Body of pancreas (tissue), 4 donors: ENCODE measurements at regions not wholly inside any gene's neighbourhood (a gene's known extent, or its start where the extent isn't known, plus 50 kb on each side); places are given as distances from the start of the nearest gene placed in this dataset. TPM values are rescaled to one million over a fixed set of nuclear protein-coding genes. Genes with fewer than 3 reads are reported as not detected.

ENCODE experiments used
- ATAC-seq: fragments of 150-250 bp; one replicate; pipeline ENCODE4 v1.9.1; 2016
- DNase-seq, 4 donors: peaks; one replicate each; pipeline ENCODE4 v3.0.0-alpha.2; 2019
- H3K27ac ChIP-seq, 4 donors: fragments of 200-600 bp; sonication (generic); 1 replicate in 3 of 4; 2 replicates in 1 of 4; pipeline versions ENCODE4 v1.5.1 to v1.6.1; 2016 to 2019; ENCODE audit warnings: mild to moderate bottlenecking in 1 of 4, mixed read lengths in 1 of 4, moderate library complexity in 1 of 4
- H3K27me3 ChIP-seq, 2 donors: fragments of 200-600 bp; sonication (generic); one replicate each; pipeline ENCODE4 v1.6.0; 2016; ENCODE audit warnings: mild to moderate bottlenecking in 1 of 2
- H3K36me3 ChIP-seq, 2 donors: fragments of 200-600 bp; sonication (generic); replicated peaks in 1 of 2; 2 replicates each; pipeline ENCODE4 v1.5.1; 2016; ENCODE audit warnings: low read depth in 2 of 2; ENCODE audit not compliant: insufficient read depth in 1 of 2
- H3K4me1 ChIP-seq: fragments of 200-600 bp; sonication (generic); one replicate; pipeline ENCODE4 v1.6.0; 2016
- H3K4me3 ChIP-seq, 2 donors: fragments of 200-600 bp; sonication (generic); 1 replicate in 1 of 2; 2 replicates in 1 of 2; pipeline ENCODE4 v1.5.1; 2016 to 2019
- H3K9me3 ChIP-seq, 3 donors: fragments of 200-600 bp; sonication (generic); 1 replicate in 2 of 3; 2 replicates in 1 of 3; pipeline ENCODE4 v1.5.1; 2016
- POLR2A ChIP-seq, 3 donors: fragments of 450-650 bp; IDR thresholded peaks; one replicate each; pipeline ENCODE4 v1.6.1; 2016; ENCODE audit warnings: antibody characterized with exemption in 3 of 3, mild to moderate bottlenecking in 2 of 3
- WGBS, 2 donors: methylation state at CpG; one replicate each; pipeline ENCODE4 v1.1.5; 2017; 5-methylcytosine and 5-hydroxymethylcytosine counted together
- intact Hi-C: fragments of 100-400 bp; cut with DNase I; formaldehyde crosslinking; loops from one replicate; pipeline ENCODE4 v1.15.1; 2023
- small RNA-seq: library from RNA; depleted of rRNA; stranded (forward); fragments of <200 nt; gene quantifications from one replicate; pipeline ENCODE3, GENCODE V24; 2016
- TF ChIP-seq, protein P1 (sequence below), 7 experiments: fragments of 450-650 bp in 4 of 7; fragments of 200-600 bp in 3 of 7; sonication (generic) in 3 of 7; IDR thresholded peaks; one replicate each; pipeline ENCODE4 v1.5.1; 2016 to 2019; ENCODE audit warnings: antibody characterized with exemption in 7 of 7

DNA sequence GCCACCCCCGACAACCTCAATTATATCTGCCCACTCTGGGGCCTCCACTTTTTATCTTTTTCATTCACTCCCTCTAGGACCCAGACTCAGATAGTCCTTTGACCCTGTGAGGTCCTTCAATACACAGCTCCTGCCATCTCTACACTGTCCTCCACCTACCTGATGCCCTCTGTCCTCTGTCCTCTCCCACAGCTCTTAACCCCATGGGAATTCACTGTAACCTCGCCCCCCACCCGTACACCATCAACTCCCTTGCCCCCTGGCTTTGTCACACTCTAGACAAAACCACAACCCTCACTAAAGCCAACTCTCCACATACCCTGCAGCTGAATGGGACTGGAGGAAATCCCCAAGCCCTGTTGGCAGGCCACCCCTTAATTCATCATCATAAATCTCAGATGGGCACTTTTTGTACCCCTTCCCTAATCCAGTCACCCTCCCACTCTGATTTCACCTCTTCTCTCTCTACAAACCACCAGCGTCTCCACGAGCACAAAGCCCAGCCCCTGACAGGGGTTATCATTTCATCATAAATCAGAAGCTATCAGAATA, 52.3 kb upstream of the ENPP6 start:
- whole genome bisulfite sequencing, 2 donors, result 54 to 58% methylated on average over 5 of the region's 5 CpGs
- Histone ChIP-seq H3K27me3 (no peaks in the 10 kb centered on the region), H3K4me3 (no peak overlapping the region), H3K4me1 (no peaks in the 10 kb centered on the region), H3K27ac (no peak overlapping the region), H3K9me3 (no peaks in the 10 kb centered on the region), H3K36me3 (no peaks in the 10 kb centered on the region)
- no peak for TF ChIP-seq POLR2A (IDR thresholded peaks at IDR 0.05)
- TF ChIP-seq, protein P1, sequence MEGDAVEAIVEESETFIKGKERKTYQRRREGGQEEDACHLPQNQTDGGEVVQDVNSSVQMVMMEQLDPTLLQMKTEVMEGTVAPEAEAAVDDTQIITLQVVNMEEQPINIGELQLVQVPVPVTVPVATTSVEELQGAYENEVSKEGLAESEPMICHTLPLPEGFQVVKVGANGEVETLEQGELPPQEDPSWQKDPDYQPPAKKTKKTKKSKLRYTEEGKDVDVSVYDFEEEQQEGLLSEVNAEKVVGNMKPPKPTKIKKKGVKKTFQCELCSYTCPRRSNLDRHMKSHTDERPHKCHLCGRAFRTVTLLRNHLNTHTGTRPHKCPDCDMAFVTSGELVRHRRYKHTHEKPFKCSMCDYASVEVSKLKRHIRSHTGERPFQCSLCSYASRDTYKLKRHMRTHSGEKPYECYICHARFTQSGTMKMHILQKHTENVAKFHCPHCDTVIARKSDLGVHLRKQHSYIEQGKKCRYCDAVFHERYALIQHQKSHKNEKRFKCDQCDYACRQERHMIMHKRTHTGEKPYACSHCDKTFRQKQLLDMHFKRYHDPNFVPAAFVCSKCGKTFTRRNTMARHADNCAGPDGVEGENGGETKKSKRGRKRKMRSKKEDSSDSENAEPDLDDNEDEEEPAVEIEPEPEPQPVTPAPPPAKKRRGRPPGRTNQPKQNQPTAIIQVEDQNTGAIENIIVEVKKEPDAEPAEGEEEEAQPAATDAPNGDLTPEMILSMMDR (IDR thresholded peaks at IDR 0.05), result no peak
- no peak for ATAC-seq
- DNase-seq, result no peak
- intact Hi-C loops, result loop anchor here (5.0 kb wide), 1 partner anchor 272 kb away; no protein-coding TSS in a partner anchor

- Histone ChIP-seq H3K27ac (peak overlapping the region in 3 of 4 donors; percentile 4 to 72 (median 41)), H3K4me1 (no peaks in the 10 kb centered on the region), H3K27me3 (no peaks in the 10 kb centered on the region), H3K4me3 (no peak overlapping the region), H3K36me3 (no peaks in the 10 kb centered on the region), H3K9me3 (no peaks in the 10 kb centered on the region)
- DNase-seq (no peak), ATAC-seq (no peak)
- 61 to 65% methylated on average over 5 of the region's 5 CpGs for WGBS, 2 donors
- no peak for TF ChIP-seq POLR2A (IDR thresholded peaks at IDR 0.05)
- intact Hi-C loops, result loop anchor here (5.0 kb wide), 1 partner anchor 274 kb away; no protein-coding TSS in a partner anchor
Measured at GRCh38 chr4:184268584-184269160, 51.0 kb upstream of the ENPP6 start.

GRCh38 chr4:184267673-184268583, 50.3 kb upstream of the ENPP6 start:
- intact Hi-C loops, result loop anchor here (5.0 kb wide), 1 partner anchor 274 kb away; no protein-coding TSS in a partner anchor
- 63 to 70% methylated on average over 23 of the region's 23 CpGs for WGBS, 2 donors
- H3K4me3 ChIP-seq, result no peak overlapping the region

More at GRCh38 chr4:184267673-184268583, 50.3 kb upstream of the ENPP6 start:
- no peaks in the 10 kb centered on the region for H3K9me3 ChIP-seq
- H3K27me3 ChIP-seq, result no peaks in the 10 kb centered on the region
- peak; percentile 38 for ATAC-seq
- H3K36me3 ChIP-seq, result no peaks in the 10 kb centered on the region
- H3K27ac ChIP-seq, result peak overlapping the region in 3 of 4 donors; percentile 4 to 72 (median 41)
- DNase-seq, result peak in 2 of 4 donors; percentile 41 to 65
- no peaks in the 10 kb centered on the region for H3K4me1 ChIP-seq
- TF ChIP-seq, protein P1 (IDR thresholded peaks at IDR 0.05), result no peak
- no peak for TF ChIP-seq POLR2A (IDR thresholded peaks at IDR 0.05)

Small RNAs in the stretch of these regions (small RNA-seq; reads per million reads assigned to genes)
- not detected for gene RN7SL28P
